Astrocyte of the cerebellum (primary cell): ENCODE measurements at regions not wholly inside any gene's neighbourhood (a gene's known extent, or its start where the extent isn't known, plus 50 kb on each side); places are given as distances from the start of the nearest gene placed in this dataset.

Experiments used
- DNase-seq: peaks from one replicate; pipeline ENCODE4 v3.0.0-alpha.2; 2011; ENCODE audit warnings: low read depth
- H3K4me3 ChIP-seq: 2 replicates; pipeline ENCODE4 v1.5.1; 2011; ENCODE audit warnings: mild to moderate bottlenecking, low read depth, low read length, moderate library complexity
- in situ Hi-C: cut with HindIII; loops from 2 replicates; pipeline ENCODE4 v1.10.0; 2017; ENCODE audit warnings: low sequenced_read_pairs
- TF ChIP-seq, protein P1 (sequence below): IDR thresholded peaks from 2 replicates; pipeline ENCODE4 v1.5.1; 2012; ENCODE audit warnings: low read length, low read depth, moderate library complexity, mild to moderate bottlenecking; ENCODE audit errors: missing control alignments

DNA sequence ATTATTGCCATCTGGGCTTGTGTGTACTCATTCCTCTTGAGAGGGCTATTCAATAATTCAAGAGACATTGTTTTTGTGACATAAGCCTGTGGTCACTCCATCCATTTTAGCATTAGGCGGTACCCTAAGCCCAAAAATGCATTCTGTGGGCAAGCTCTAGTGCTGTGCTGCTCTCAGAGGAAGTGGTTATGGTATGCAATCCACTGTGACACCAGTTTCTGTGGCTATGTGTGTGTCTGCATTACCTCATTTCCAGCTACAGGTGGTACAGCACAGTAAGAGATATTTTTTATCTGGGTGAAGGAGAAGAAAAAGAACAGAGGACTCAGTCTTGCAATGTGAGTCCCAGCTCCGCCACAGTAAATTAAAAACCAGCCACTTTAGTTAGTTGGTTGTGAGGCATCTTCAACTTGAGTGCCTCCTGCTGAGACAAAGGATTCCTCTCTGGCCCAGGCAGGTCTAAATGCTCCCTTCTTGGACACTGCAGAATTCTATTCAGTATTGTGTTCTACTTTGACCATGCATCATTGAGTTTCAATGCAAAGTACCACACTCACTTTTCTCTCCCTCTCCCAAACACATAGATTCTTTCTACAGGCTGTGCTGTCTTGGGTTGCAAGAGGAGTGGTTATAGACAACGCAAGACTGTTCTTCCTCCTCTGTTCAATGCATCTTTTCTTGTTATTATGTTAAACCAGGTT lies 777.8 kb upstream of the BRINP3 start:
- in situ Hi-C loops: no loop called here
- DNase-seq: no peak
- H3K4me3 ChIP-seq: no peak overlapping the region
- TF ChIP-seq, protein P1, sequence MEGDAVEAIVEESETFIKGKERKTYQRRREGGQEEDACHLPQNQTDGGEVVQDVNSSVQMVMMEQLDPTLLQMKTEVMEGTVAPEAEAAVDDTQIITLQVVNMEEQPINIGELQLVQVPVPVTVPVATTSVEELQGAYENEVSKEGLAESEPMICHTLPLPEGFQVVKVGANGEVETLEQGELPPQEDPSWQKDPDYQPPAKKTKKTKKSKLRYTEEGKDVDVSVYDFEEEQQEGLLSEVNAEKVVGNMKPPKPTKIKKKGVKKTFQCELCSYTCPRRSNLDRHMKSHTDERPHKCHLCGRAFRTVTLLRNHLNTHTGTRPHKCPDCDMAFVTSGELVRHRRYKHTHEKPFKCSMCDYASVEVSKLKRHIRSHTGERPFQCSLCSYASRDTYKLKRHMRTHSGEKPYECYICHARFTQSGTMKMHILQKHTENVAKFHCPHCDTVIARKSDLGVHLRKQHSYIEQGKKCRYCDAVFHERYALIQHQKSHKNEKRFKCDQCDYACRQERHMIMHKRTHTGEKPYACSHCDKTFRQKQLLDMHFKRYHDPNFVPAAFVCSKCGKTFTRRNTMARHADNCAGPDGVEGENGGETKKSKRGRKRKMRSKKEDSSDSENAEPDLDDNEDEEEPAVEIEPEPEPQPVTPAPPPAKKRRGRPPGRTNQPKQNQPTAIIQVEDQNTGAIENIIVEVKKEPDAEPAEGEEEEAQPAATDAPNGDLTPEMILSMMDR: no peak

DNA sequence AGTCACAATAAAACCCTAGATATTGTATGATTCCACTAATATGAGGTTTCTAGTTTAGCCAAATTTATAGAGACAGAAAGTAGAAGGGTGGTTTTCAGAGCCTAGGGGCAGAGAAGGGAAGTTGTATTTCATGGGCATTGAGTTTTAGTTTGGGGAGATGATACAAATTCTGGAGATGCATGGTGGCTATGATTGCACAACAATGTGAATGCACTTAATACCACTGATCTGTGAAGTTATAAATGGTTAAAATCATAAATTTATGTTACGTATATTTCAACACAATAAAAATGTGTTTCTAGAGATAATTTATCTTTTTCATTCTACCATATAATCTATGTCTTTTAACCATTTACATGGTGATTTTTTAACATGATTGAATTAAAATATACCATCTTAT lies 779.3 kb upstream of the BRINP3 start:
- DNase-seq: no peak
- TF ChIP-seq, protein P1: no peak
- in situ Hi-C loops: no loop called here
- H3K4me3 ChIP-seq: no peak overlapping the region

DNA sequence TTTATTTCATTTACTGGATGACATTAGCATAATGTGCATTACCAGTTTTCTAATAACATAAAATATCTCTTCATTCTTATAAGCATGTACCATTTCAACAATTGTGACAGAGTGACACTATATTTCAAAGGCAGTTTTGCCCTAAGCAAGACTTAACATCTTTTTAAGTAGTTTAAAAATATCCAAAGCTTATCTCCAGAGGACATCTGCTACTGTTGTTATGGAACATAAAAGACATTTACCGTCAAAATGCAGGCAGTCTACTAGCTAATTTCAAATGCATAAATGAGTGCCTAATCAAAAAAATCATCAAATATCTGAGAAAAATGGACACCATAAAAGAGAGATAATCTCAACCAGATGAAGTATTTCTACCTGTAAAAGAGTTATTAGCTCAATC lies 782.4 kb upstream of the BRINP3 start:
- DNase-seq: no peak
- TF ChIP-seq, protein P1: no peak
- no peak overlapping the region for H3K4me3 ChIP-seq
- in situ Hi-C loops: no loop called here

DNA sequence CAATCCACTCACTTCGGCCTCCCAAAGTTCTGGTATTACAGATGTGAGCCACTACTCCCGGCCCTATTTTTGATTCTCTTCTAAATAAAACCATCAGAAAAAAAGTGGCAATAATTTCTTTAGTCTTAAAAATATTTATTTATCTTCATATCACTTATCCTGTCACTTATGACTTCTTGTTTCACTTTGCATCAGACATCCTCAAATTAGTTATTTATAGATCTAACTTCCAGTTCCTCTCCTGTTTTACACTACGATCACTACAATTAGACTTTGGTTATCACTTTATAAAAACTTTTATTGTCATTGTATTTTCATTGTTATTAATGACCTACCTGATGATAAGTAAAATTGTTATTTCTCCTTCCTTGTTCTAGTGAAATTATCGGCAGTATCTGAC lies 783.4 kb upstream of the BRINP3 start:
- no peak overlapping the region for H3K4me3 ChIP-seq
- TF ChIP-seq, protein P1: no peak
- DNase-seq: no peak
- in situ Hi-C loops: no loop called here

DNA sequence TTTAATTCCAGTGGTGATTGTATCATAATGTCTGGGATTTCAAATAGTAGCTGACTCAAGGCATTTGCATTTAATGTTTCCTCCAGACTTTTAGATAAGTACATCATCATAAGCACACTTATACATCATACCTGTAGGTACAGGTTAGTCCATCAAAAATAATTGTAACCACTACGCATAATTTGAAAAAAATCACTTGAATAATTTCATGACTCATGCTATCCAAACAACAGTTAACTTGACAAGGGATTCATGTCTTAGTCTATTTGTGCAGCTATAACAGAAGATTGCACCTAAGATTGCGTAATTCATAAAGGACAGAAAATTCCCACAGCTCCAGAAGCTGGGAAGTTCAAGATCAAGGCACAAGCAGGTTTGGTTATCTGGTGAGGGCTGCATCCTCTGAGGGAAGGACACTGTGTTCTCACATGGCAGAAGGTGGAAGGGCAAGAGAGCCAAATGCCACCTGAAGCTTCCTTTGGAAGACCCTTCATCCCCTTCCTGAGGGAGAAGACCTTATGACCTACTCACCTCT lies 801.7 kb upstream of the BRINP3 start:
- no peak overlapping the region for H3K4me3 ChIP-seq
- TF ChIP-seq, protein P1: no peak
- DNase-seq: no peak
- in situ Hi-C loops: no loop called here

DNA sequence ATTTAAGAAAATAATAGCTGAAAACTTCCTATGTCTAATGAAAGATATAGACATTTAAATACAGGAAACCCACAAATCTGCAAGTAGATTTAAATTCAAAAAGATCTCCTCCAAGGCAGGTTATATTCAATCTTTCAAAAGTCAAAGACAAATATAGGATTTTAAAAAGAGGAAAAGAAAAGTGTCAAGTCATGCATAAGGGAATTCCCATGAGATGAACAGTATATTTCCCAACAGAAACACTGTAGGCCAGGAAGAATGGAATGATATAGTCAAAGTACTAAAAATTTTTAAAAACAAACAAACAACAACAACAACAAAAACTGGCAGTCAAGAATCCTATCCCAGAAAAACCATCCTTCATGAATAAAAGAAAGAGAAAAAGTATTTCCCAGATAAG lies 806.5 kb upstream of the BRINP3 start:
- no peak overlapping the region for H3K4me3 ChIP-seq
- TF ChIP-seq, protein P1: no peak
- in situ Hi-C loops: no loop called here

More for the DNA sequence above, 806.5 kb upstream of the BRINP3 start:
- no peak for DNase-seq
